ENCODE measurements at regions not wholly inside any gene's neighbourhood (a gene's known extent, or its start where the extent isn't known, plus 50 kb on each side); places are given as distances from the start of the nearest gene placed in this dataset.

DNA sequence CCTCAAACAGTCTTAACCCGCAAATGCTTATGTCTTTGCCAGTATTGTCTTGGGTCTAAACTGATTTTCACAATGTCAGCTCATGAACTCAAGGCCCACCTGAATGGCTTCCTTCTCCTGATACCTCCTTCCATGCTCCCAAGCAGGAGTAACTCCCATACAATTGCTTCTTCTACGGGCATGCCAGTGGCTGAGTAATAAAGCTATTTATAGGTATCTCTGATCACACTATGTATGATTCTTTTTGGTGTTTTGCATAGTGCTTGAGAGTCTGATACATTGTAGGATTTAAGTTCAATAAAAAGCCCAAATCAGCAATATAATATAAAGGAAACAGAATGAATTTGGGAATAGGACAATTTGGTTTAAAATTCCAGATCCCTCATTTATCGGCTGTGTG lies 235.0 kb upstream of the DCN start:
- TF ChIP-seq CTCF (IDR thresholded peaks at IDR 0.05; ENCODE audit: low read depth, low read length) = no peak
- TF ChIP-seq EZH2phosphoT487 (IDR thresholded peaks at IDR 0.05; ENCODE audit: low read depth) = no peak

Measured in OCI-LY3 (cell line).